ENCODE measurements at regions not wholly inside any gene's neighbourhood (a gene's known extent, or its start where the extent isn't known, plus 50 kb on each side); places are given as distances from the start of the nearest gene placed in this dataset.

- DNase-seq, result no peak
Observed at GRCh38 chrX:131779741-131780140, 235.9 kb downstream of the OR13H1 start.

- DNase-seq, result no peak
Observed at GRCh38 chrX:131782646-131783045, 238.8 kb downstream of the OR13H1 start.

GRCh38 chrX:131783555-131784308, 239.4 kb upstream of the STK26 start:
- peak; percentile 92 for DNase-seq

GRCh38 chrX:131789664-131790063, 233.4 kb upstream of the STK26 start:
- DNase-seq, result no peak

GRCh38 chrX:131791608-131792355, 231.3 kb upstream of the STK26 start:
- peak; percentile 36 for DNase-seq

- DNase-seq, result peak; percentile 96
Observed at GRCh38 chrX:131792356-131792749, 230.7 kb upstream of the STK26 start.

GRCh38 chrX:131792789-131793462, 230.2 kb upstream of the STK26 start:
- DNase-seq, result peak; percentile 94

GRCh38 chrX:131795442-131796229, 227.5 kb upstream of the STK26 start:
- peak; percentile 25 for DNase-seq

GRCh38 chrX:131801066-131801465, 222.0 kb upstream of the STK26 start:
- no peak for DNase-seq

GRCh38 chrX:131801911-131802310, 221.2 kb upstream of the STK26 start:
- DNase-seq, result no peak

GRCh38 chrX:131802836-131803626, 220.1 kb upstream of the STK26 start:
- peak; percentile 91 for DNase-seq

- DNase-seq, result peak; percentile 92
Observed at GRCh38 chrX:131812847-131813825, 210.0 kb upstream of the STK26 start.

- peak; percentile 90 for DNase-seq
Observed at GRCh38 chrX:131816551-131817136, 206.5 kb upstream of the STK26 start.

GRCh38 chrX:131818297-131818936, 204.7 kb upstream of the STK26 start:
- no peak for DNase-seq

GRCh38 chrX:131821945-131822622, 201.0 kb upstream of the STK26 start:
- peak; percentile 90 for DNase-seq

GRCh38 chrX:131826572-131826971, 196.5 kb upstream of the STK26 start:
- DNase-seq, result no peak

GRCh38 chrX:131827935-131828334, 195.2 kb upstream of the STK26 start:
- no peak for DNase-seq

- no peak for DNase-seq
Observed at GRCh38 chrX:131828482-131828881, 194.6 kb upstream of the STK26 start.

Data from femur (tissue), 1 donor.